ENCODE measurements at regions not wholly inside any gene's neighbourhood (a gene's known extent, or its start where the extent isn't known, plus 50 kb on each side); places are given as distances from the start of the nearest gene placed in this dataset.

DNA sequence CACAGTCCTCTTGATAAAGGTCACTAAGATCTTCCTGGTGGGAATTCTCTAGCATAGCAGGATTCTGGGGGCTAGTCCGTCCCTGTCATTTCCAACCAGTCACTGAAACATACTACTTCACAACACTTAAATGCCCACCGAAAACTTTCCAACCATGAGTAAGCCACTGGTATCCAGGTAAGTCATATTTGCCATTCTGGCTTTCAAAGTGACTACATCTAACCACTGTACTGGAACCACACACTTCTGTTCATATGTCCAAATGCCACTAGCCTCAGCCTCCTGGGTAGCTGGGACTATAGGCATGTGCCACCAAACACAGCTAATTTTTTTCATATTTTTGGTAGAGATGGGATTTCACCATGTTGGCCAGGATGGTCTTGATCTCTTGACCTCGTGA lies 64.3 kb upstream of the VANGL1 start:
- no peak for ATAC-seq
- DNase-seq = no peak
- intact Hi-C loops (cut with DNase I, micrococcal nuclease) = no loop called here

DNA sequence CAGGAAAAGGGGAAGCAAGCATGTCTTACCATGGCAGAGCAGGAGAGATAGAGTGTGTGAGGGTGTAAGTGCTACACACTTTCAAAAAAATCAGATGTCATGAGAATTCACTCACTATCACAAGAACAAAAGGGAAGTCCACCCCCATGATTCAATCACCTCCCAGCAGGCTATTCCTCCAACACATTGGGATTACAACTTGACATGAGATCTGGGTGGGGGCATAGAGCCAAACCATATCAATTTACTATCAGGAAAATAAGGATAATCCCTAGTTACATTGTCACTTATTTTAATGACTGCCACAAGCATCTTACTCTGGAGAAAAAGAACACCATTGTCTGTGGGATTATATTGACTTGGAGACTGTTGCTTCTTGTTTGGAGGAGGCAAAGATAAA lies 66.1 kb upstream of the VANGL1 start:
- DNase-seq (no peak), ATAC-seq (no peak)
- intact Hi-C loops (cut with DNase I, micrococcal nuclease) = no loop called here

DNA sequence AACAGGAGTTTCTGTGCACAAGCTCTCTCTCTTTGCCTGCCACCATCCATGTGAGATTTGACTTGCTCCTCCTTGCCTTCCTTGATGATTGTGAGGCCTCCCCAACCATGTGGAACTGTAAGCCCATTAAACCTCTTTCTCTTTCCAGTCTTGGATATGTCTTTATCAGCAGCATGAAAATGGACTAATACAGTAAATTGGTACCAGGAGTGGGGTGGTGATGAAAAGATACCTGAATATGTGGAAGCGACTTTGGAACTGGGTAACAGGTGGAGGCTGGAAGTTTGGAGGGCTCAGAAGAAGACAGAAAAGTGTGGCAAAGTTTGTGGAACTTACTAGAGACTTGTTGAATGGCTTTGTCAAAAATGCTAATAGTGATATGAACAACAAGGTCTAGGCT lies 69.1 kb upstream of the VANGL1 start:
- DNase-seq = no peak
- intact Hi-C loops (cut with DNase I, micrococcal nuclease) = no loop called here
- ATAC-seq = no peak

DNA sequence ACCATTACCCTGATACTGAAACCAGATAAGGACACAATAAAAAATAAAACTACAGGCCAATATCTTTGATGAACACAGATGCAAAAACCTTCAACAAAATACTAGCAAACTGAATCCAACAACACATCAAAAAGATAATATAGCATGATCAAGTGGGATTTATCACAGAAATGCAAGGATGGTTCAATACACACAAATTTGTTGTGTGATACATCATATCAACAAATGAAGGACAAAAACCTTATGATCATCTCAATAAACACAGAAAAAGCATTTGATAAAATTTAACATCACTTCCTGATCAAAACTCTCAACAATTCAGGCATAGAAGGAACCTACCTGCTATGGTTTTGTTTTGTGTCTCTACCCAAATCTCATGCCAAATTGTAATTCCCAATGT lies 74.3 kb upstream of the VANGL1 start:
- no peak for DNase-seq
- no peak for ATAC-seq
- intact Hi-C loops (cut with DNase I, micrococcal nuclease) = no loop called here

DNA sequence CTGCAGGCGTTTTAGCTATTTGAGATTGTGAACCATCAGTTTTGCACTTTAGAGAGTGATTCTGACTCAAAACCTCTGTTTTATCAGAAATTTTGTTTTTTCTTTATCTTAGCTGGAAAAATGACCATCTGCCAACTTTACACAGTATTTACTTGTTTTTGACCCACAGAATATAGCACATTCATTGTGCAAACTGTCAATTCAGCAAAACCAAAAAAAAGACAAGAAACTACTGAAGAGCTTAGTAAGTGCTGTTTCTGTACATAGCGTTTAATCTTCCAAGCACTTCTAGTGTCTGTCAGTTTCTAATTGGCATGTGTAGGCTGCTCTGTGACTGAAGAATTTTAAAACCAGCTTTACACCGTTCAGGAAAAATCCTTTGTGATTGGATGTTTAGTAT lies 76.0 kb upstream of the VANGL1 start:
- intact Hi-C loops (cut with DNase I, micrococcal nuclease) = no loop called here
- no peak for ATAC-seq
- no peak for DNase-seq

DNA sequence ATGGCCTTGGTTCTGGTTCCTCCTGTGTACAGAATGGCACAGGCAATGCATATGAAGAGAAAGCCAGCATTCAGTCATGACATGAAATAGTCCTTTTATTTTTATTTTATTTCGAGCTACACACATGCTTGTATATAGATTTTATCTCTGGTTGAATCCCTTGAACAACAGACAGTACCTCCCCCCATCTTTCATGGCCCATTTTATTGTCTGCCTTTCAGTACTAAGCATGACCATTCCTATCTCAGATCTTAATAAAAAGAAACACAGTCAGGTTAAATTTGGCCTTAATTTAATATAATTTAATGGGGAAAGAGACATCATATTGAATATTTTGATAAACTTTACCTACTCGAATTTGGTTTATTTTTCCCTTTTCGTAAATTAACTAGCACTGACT lies 76.4 kb upstream of the VANGL1 start:
- DNase-seq = no peak
- ATAC-seq = no peak
- intact Hi-C loops (cut with DNase I, micrococcal nuclease) = no loop called here

DNA sequence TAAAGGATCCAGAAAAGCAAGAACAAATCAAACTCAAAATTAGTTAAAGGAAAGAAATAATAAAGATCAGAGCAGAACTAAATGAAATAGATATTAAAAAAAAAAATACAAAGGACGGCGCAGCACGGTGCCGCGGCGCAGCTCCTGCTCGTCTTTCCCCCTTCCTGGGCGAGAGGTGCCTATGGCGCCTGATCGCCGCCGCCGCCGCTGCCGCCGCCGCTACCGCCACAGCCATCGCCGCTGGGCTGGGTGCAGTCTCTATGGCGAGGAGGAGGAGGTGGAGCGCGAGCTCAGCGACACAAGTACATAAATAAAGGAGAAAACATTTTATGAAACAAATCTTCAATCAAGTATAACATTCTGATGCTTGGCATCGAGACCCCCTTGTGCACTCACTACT lies 77.6 kb upstream of the VANGL1 start:
- ATAC-seq = no peak
- no peak for DNase-seq
- intact Hi-C loops (cut with DNase I, micrococcal nuclease) = no loop called here

DNA sequence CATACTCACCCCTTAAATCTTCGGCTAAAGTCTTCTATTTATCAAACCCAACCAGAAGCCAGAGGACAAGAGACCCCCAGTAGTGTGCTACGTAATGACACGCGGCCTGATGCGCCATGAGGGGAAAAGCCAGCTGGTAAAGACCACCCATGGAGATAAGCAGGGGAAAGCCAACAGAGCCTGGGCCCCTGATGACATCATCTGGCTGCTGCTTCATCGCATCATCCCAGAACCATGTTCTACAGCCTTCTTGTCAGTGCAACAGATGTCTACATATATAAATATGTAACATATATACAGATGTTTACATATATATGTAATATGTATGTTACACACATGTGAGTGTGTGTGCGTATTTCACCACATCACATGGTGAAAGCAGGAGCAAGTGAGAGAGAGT lies 81.7 kb upstream of the VANGL1 start:
- ATAC-seq (no peak), DNase-seq (no peak)
- intact Hi-C loops (cut with DNase I, micrococcal nuclease) = no loop called here

DNA sequence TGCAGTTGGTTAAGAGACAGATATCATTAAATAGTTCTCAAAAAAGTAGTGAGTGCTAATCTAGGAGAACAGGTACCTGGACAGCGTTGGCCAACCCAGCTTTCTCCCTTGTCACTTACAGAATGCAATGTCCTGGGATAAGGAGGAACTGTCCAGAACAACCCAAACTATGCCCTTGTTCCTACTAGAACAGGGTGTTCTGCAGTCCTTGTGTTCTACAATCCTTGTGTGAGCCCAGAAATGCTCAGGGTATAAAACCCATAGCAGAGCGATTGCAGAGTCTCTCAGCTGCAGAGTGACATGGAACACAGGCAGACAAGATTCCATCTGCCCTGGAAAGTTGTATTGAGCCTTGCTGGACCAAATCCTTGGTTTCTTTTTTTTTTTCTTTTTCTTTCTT lies 83.5 kb upstream of the VANGL1 start:
- intact Hi-C loops (cut with DNase I, micrococcal nuclease) = no loop called here
- ATAC-seq (no peak), DNase-seq (no peak)

DNA sequence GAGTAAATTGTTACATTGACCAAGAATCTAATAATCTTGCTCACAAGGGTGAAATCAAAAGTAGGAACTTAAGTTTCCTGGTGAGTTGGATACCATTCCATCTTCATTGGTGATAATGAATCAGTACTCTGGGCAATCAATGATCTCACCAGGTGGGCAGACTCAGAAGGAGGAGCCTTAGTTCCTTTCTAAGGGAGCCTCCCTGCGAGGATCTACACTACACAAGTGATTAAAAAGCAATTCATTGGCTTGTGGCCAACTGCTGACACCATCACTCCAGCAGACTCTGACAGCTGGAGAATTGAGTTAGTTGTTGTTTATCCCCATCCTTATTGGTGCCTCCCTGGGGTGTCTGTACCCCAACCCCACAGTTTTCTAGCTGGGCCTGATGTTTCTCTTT lies 84.1 kb upstream of the VANGL1 start:
- intact Hi-C loops (cut with DNase I, micrococcal nuclease) = no loop called here
- no peak for DNase-seq
- peak; percentile 18 for ATAC-seq

DNA sequence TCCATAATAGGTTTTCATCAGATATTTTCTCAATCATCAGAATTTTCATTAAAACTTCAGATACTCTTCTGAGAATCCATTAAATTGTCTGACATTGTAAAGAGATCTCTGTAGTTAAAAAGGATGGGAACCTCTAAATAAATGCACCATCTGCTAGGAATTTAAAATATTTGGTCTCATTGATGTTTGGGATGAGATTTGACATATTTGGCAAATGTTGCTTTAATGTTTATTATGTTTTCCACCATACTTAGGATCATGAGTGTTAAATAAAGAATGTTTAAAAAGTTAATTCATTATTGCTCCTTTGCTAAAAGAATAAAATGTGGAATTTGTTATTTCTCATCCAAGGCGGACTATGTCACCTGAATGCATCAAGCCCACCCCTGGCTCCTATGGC lies 85.5 kb upstream of the VANGL1 start:
- intact Hi-C loops (cut with DNase I, micrococcal nuclease) = no loop called here
- ATAC-seq (no peak), DNase-seq (no peak)

DNA sequence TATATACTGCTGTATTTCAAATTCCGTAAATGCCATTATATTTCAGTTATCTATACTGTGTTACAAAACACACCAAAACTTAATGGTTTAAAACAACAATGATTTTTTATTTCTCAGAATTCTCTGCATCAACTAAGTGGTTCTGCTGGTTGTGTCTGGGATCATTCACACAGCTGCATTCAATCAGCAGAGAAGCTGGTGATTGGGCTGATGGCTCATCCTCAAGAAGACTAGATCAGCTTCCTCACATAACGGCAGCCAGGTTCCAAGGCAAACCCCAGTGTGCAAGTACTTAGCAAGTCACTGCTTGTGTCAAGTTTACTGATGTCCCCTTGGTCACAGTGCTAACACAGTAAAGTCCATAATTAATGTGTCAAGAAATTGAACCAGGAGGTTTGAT lies 86.3 kb upstream of the VANGL1 start:
- intact Hi-C loops (cut with DNase I, micrococcal nuclease) = no loop called here
- no peak for ATAC-seq
- DNase-seq = no peak

DNA sequence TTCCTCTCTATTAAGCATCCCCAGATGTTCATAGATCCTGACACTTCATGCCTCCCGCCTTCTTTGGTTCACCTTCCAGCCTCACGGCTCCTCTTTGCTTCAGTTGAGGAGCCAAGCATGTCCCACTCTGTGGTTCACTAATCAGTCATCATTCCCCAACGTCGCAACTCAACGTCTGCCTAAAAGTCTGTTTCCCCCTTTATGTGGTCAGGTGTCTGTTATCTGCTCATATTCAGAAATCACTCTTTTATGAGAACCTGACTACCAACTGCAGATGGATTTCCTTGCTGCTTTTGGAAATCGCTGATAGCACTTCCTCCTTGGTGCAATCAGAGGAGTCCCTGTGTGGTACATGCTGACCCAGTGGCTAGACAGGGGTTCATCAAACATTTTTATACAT lies 94.1 kb upstream of the VANGL1 start:
- intact Hi-C loops (cut with DNase I, micrococcal nuclease) = no loop called here
- ATAC-seq = no peak
- no peak for DNase-seq

DNA sequence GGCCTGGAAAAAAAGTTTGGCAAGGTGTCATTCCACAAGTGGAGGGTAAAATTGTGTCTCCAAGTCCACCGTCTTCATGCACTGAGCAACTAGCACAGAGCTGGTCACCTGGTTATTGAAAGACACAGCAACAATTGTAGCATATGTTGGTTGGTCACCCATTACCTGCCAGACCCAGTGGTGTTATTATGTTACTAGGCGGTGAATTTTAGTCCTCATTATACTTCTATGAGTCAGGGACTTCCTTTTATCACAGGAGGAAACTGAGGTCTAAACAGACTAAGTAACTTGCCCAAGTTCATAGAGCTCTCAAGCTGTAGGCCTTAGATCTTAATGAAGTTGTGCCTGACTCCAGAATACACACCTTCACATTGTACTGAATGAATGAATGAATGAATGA lies 94.9 kb upstream of the VANGL1 start:
- no peak for DNase-seq
- intact Hi-C loops (cut with DNase I, micrococcal nuclease) = no loop called here
- ATAC-seq = no peak

DNA sequence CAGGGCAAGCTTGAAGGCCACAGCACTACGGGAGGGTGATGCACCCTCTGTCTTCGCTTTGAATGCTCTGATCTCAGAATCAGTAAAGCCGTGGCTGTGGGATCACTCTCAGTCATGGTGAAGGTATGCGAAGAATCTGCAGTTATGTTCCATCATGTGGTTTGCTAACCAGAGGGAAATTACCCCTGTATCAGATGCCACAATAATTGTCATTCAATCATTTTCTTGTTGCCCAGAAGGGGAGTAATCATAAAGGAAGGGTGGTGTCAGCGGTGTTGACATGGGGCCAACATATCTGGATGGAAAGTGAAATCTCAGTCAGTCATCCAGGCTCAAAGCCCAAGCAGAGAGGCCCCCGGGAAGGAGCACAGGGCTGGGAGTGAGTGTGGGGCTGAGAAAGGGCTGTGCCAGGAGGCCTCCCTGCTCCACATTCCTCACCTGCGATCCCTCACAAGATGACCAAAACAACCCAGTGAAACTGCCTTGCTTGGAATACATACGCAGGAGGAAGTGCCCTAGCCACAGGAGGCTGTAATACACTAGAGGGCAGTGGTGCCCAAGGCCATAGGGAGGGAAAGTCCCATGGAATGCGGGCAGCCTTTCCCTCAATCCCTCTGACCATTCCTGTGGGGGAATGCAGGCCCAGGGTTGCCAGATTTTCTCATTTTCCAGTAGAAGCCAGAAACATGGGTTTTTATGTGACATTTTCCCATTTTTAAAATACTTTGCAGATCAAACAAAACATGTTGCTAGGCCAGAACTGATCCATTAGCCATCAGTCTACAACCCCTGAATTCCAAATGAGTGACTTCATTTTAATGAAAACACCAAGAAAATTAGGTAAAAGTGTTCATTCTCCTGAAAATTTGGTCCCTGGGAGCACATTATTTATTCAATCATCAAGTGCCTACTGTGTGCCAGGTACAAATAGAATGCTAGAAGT lies 95.7 kb upstream of the VANGL1 start:
- ATAC-seq = peak; percentile 98
- intact Hi-C loops (cut with DNase I, micrococcal nuclease) = no loop called here

DNA sequence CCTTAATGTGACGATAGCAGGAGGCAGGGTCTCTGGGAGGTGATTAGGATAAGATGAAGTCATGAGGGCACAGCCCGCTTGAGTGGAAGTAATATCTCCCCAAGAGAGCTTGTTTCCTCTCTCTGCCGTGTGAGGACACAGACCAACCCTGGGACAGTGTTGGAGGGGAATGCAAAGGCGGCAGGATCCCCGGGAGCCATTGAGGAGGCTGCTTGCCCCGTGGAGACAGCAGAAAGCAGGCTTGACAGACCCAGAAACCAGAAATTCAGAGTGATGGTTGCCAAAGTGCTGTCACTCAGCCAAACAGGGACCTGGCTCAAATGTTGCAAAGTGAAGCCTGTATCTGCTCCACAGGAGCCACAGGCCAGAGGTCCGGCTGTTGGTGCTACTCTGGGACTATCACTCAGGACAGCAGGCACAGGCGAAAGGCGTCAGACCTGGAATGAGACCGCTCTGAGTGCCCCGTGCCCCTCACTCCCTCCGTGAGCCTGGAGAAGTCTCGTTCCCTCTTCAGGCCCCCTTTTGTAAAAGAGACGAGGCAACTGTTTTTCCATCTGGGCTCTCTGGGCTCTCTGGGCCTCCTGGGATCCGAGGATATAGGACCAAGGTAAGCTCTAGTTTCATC lies 96.6 kb upstream of the VANGL1 start:
- DNase-seq (no peak), ATAC-seq (no peak)
- intact Hi-C loops (cut with DNase I, micrococcal nuclease) = no loop called here

More for the DNA sequence above, 95.7 kb upstream of the VANGL1 start:
- peak; percentile 31 to 35 for DNase-seq

DNA sequence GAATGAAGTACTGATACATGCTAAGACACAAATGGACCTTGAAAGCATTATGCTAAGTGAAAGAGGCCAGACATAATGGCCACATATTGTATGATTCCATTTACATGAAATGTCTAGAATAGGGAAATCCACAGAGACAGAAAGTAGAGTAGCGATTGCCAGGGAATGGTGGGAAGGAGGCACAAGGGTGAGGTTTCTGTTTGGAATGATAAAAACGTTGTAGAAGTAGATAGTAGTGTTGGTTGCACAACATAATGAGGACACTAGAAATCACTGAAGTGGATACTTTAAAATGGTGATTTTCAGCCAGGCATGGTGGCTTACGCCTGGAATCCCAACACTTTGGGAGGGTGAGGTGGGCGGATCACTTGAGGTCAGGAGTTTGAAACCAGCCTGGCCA lies 97.6 kb upstream of the VANGL1 start:
- DNase-seq (no peak), ATAC-seq (no peak)
- intact Hi-C loops (cut with DNase I, micrococcal nuclease) = no loop called here

DNA sequence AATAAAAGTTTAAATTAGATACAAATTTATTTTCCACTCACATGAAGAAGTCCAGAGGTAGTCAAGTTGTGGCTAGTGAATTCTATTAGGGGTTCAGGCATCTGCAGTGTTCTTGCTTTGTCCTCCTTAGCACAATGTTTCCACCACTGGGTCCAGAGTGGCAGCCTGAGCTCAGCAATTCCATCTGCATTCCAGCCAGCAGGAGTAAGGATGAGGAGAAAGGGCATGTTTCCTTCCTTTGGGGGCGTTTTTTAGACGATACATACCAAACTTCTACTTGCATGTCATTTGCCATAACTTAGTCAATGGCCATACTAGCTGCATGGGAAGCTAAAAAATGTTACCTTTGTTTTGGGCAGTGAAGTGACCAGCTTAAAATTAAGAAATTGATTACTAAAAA lies 98.5 kb upstream of the VANGL1 start:
- no peak for DNase-seq
- intact Hi-C loops (cut with DNase I, micrococcal nuclease) = no loop called here
- ATAC-seq = no peak

DNA sequence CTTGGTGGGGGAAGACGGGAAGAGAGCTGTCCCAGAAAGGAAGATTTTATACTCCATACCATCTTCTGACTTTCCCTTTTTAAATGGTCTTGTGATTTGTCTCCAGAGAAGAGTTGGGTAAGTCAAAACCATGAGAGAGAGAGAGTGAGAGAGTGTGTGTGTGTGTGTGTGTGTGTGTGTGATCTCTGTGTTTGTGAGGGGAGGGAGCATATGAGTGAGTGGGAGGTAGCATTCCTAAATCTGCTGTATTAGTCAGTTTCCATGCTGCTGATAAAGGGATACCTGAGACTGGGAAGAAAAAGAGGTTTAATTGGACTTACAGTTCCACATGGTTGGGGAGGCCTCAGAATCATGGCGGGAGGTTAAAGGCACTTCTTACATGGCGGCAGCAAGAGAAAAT lies 102.0 kb upstream of the VANGL1 start:
- ATAC-seq (no peak), DNase-seq (no peak)
- intact Hi-C loops (cut with DNase I, micrococcal nuclease) = no loop called here

DNA sequence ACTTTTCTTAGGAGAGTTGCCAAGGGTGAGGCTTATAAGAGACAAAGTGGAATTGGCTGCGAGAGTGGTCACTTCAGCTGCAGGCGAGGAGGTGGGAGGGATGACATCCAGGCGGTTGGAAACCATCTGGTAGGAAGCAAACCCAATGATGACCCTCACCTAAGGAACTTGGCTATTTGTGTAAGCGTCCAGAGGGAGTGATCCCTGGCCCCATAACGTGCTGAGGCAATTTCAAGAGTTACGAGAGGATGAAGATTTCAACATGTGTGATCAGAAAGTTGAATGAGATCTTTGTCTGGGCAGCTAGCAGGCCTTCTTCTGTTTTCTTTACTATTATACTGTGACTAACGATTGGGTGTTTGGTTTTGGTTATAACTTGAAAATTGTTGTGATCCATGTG lies 102.7 kb upstream of the VANGL1 start:
- DNase-seq (no peak), ATAC-seq (no peak)
- intact Hi-C loops (cut with DNase I, micrococcal nuclease) = no loop called here

DNA sequence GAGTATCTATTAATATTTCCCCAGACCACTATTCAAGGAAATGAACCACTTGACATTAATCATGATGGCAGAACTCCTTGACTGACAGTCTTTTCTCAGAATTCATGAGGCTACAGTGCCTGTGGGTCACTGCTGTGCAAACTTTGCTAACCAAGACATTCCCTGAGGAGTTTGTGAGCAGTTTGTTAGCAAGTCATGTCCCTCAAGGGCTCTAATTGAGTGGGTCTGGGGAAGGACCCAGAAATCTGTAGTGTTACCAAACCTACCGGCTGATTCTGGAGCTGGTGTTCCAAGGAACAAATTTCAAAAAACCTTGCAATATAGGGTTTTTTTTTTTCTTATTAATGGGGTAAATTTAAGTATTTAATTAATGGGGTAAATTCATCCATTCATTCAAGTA lies 103.2 kb upstream of the VANGL1 start:
- DNase-seq (no peak), ATAC-seq (no peak)
- intact Hi-C loops (cut with DNase I, micrococcal nuclease) = no loop called here

Measured in left colon (tissue), 2 donors.